Panc1 (cell line): ENCODE measurements at regions not wholly inside any gene's neighbourhood (a gene's known extent, or its start where the extent isn't known, plus 50 kb on each side); places are given as distances from the start of the nearest gene placed in this dataset.

ENCODE experiments used
- TCF7L2 ChIP-seq: IDR thresholded peaks from 2 replicates; pipeline ENCODE4 v1.6.1; 2011; ENCODE audit warnings: mild to moderate bottlenecking, low read depth, low read length, inconsistent platforms
- TF ChIP-seq, protein P1 (sequence below), 2 experiments: IDR thresholded peaks; 2 replicates each; pipeline ENCODE4 v1.6.1; 2011 to 2012; ENCODE audit warnings: low read depth in 2 of 2, control low read depth in 1 of 2, low read length in 1 of 2, mild to moderate bottlenecking in 1 of 2, moderate library complexity in 1 of 2; ENCODE audit not compliant: insufficient read depth in 1 of 2
- TF ChIP-seq, protein P2 (sequence below): fragments of 450-650 bp; IDR thresholded peaks from 2 replicates; pipeline ENCODE4 v1.5.1; 2017; ENCODE audit warnings: mild to moderate bottlenecking

DNA sequence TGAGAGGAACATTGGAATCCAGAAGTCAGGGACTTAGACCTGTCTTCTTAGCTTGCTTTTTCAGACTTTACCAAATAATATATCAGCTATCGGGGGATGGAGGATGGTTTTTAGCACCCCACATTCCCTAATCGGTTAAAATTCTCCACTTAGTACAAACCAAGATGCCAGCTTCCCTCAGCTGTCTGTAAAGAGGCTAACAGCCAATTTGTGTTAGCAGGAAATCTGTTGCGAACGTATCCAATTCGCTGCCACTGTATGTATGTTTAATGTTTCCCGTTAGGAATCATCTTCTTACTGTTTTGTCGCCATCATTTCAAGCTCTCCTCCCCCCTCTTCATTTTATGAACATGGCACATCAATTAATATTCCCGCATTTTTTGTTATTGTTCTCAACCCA, 289.0 kb downstream of the BCL11B start:
- TF ChIP-seq, protein P1, sequence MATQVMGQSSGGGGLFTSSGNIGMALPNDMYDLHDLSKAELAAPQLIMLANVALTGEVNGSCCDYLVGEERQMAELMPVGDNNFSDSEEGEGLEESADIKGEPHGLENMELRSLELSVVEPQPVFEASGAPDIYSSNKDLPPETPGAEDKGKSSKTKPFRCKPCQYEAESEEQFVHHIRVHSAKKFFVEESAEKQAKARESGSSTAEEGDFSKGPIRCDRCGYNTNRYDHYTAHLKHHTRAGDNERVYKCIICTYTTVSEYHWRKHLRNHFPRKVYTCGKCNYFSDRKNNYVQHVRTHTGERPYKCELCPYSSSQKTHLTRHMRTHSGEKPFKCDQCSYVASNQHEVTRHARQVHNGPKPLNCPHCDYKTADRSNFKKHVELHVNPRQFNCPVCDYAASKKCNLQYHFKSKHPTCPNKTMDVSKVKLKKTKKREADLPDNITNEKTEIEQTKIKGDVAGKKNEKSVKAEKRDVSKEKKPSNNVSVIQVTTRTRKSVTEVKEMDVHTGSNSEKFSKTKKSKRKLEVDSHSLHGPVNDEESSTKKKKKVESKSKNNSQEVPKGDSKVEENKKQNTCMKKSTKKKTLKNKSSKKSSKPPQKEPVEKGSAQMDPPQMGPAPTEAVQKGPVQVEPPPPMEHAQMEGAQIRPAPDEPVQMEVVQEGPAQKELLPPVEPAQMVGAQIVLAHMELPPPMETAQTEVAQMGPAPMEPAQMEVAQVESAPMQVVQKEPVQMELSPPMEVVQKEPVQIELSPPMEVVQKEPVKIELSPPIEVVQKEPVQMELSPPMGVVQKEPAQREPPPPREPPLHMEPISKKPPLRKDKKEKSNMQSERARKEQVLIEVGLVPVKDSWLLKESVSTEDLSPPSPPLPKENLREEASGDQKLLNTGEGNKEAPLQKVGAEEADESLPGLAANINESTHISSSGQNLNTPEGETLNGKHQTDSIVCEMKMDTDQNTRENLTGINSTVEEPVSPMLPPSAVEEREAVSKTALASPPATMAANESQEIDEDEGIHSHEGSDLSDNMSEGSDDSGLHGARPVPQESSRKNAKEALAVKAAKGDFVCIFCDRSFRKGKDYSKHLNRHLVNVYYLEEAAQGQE (IDR thresholded peaks at IDR 0.05; ENCODE audit: insufficient read depth in 1 of 2, low read depth in 2 of 2, low read length in 1 of 2) = no peak
- TF ChIP-seq, protein P2, sequence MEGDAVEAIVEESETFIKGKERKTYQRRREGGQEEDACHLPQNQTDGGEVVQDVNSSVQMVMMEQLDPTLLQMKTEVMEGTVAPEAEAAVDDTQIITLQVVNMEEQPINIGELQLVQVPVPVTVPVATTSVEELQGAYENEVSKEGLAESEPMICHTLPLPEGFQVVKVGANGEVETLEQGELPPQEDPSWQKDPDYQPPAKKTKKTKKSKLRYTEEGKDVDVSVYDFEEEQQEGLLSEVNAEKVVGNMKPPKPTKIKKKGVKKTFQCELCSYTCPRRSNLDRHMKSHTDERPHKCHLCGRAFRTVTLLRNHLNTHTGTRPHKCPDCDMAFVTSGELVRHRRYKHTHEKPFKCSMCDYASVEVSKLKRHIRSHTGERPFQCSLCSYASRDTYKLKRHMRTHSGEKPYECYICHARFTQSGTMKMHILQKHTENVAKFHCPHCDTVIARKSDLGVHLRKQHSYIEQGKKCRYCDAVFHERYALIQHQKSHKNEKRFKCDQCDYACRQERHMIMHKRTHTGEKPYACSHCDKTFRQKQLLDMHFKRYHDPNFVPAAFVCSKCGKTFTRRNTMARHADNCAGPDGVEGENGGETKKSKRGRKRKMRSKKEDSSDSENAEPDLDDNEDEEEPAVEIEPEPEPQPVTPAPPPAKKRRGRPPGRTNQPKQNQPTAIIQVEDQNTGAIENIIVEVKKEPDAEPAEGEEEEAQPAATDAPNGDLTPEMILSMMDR = no peak
- no peak for TF ChIP-seq TCF7L2
